B cell (primary cell): ENCODE measurements at regions not wholly inside any gene's neighbourhood (a gene's known extent, or its start where the extent isn't known, plus 50 kb on each side); places are given as distances from the start of the nearest gene placed in this dataset.
"Not testable (repeated sequence)": the region's sequence is repeated elsewhere in the genome, so short reads cannot be mapped to it uniquely, and the experiment has no call there.

Experiments used
- ATAC-seq: fragments of 200-7000 bp; cut with Tn5 transposase; one replicate; pipeline ENCODE4 v1.10.0; 2021; ENCODE audit warnings: low read depth, mild to moderate bottlenecking, moderate number of reproducible peaks, moderate library complexity
- CTCF ChIA-PET: fragments of 350-600 bp; sonication (Branson Sonifier 250); formaldehyde crosslinking; loops from one replicate; lab custom pipeline; 2021; ENCODE audit warnings: antibody characterized with exemption, inconsistent platforms; lab: Charles Lee
- POLR2A ChIA-PET: fragments of 350-600 bp; sonication (Branson Sonifier 250); formaldehyde crosslinking; loops from one replicate; lab custom pipeline; 2021; ENCODE audit warnings: antibody characterized with exemption; lab: Charles Lee
- DNase-seq: peaks from one replicate; pipeline ENCODE4 v3.0.0; 2013
- H2AFZ ChIP-seq: 2 replicates; pipeline ENCODE4 v1.6.1; 2012; ENCODE audit warnings: mild to moderate bottlenecking, low read depth, low read length; ENCODE audit not compliant: insufficient read depth, poor library complexity, severe bottlenecking
- H3K27ac ChIP-seq, 2 donors: 1 replicate in 1 of 2; 2 replicates in 1 of 2; pipeline ENCODE4 v1.5.1; 2012 to 2013; ENCODE audit warnings: low read length in 2 of 2, mild to moderate bottlenecking in 2 of 2, moderate library complexity in 1 of 2
- H3K27me3 ChIP-seq, 4 experiments: fragments of 200-600 bp in 1 of 4; sonication (generic) in 1 of 4; replicated peaks in 1 of 4; 1 replicate in 2 of 4; 2 replicates in 2 of 4; pipeline versions ENCODE4 v1.6.1 to v1.7.0; 2013 to 2016; ENCODE audit warnings: low read length in 3 of 4, mild to moderate bottlenecking in 2 of 4, mixed read lengths in 1 of 4, moderate library complexity in 1 of 4; ENCODE audit not compliant: insufficient read depth in 4 of 4, control insufficient read depth in 3 of 4; ENCODE audit errors: control extremely low read depth in 1 of 4
- H3K36me3 ChIP-seq, 2 experiments: replicated peaks in 1 of 2; 1 replicate in 1 of 2; 2 replicates in 1 of 2; pipeline versions ENCODE4 v1.6.1 to v1.7.1; 2013; ENCODE audit warnings: low read length in 1 of 2; ENCODE audit not compliant: insufficient read depth in 2 of 2, control insufficient read depth in 1 of 2; ENCODE audit errors: control extremely low read depth in 1 of 2, extremely low read depth in 1 of 2
- H3K4me1 ChIP-seq, 2 donors: fragments of 200-600 bp in 1 of 2; sonication (generic) in 1 of 2; 1 replicate in 1 of 2; 2 replicates in 1 of 2; pipeline versions ENCODE4 v1.5.1 to v1.6.1; 2013 to 2017; ENCODE audit warnings: low read length in 2 of 2; ENCODE audit not compliant: control insufficient read depth in 2 of 2, insufficient read depth in 2 of 2
- H3K4me2 ChIP-seq: replicated peaks from 2 replicates; pipeline ENCODE3; 2012; ENCODE audit warnings: mild to moderate bottlenecking, low read depth, low read length; ENCODE audit not compliant: poor library complexity, severe bottlenecking
- H3K4me3 ChIP-seq, 5 experiments: fragments of 200-600 bp in 1 of 5; sonication (generic) in 1 of 5; 1 replicate in 3 of 5; 2 replicates in 2 of 5; pipeline versions ENCODE4 v1.5.1 to v1.7.0; 2011 to 2016; ENCODE audit warnings: low read length in 4 of 5, mild to moderate bottlenecking in 4 of 5, low read depth in 2 of 5, control low read depth in 1 of 5, moderate library complexity in 1 of 5; ENCODE audit not compliant: insufficient read depth in 1 of 5; ENCODE audit errors: control extremely low read depth in 1 of 5, extremely low read depth in 1 of 5
- H3K79me2 ChIP-seq: fragments of 200-600 bp; sonication (generic); one replicate; pipeline ENCODE4 v1.6.0; 2016; ENCODE audit warnings: low read length; ENCODE audit not compliant: control insufficient read depth, insufficient read depth
- H3K9ac ChIP-seq: fragments of 200-600 bp; sonication (generic); 2 replicates; pipeline ENCODE4 v1.6.1; 2017; ENCODE audit warnings: mild to moderate bottlenecking, low read length, moderate library complexity
- H3K9me3 ChIP-seq, 3 donors: one replicate each; pipeline versions ENCODE4 v1.6.1 to v1.7.1; 2013; ENCODE audit warnings: low read length in 2 of 3; ENCODE audit not compliant: control insufficient read depth in 2 of 3, insufficient read depth in 1 of 3; ENCODE audit errors: control extremely low read depth in 1 of 3
- H4K20me1 ChIP-seq: 2 replicates; pipeline ENCODE4 v1.6.0; 2012; ENCODE audit warnings: mild to moderate bottlenecking, low read length; ENCODE audit not compliant: insufficient read depth, control insufficient read depth, poor library complexity, severe bottlenecking
- H3K27ac Mint-ChIP-seq: one replicate; pipeline ENCODE4 v1.8.0; 2021; ENCODE audit warnings: mixed read lengths
- H3K27me3 Mint-ChIP-seq: one replicate; pipeline ENCODE4 v1.8.0; 2021; ENCODE audit warnings: mixed read lengths
- H3K4me1 Mint-ChIP-seq: one replicate; pipeline ENCODE4 v1.8.0; 2021; ENCODE audit warnings: mixed read lengths
- H3K4me3 Mint-ChIP-seq: one replicate; pipeline ENCODE4 v1.8.0; 2021; ENCODE audit warnings: mixed read lengths
- H3K9me3 Mint-ChIP-seq: one replicate; pipeline ENCODE4 v1.8.0; 2022; ENCODE audit warnings: mixed read lengths; ENCODE audit not compliant: insufficient read depth
- EZH2 ChIP-seq: IDR thresholded peaks from 2 replicates; pipeline ENCODE4 v1.6.1; 2012; ENCODE audit warnings: borderline replicate concordance, low read depth, mild to moderate bottlenecking, moderate library complexity, low read length; ENCODE audit not compliant: insufficient read depth, poor library complexity, severe bottlenecking
- WGBS: methylation state at CpG from one replicate; pipeline ENCODE4 v1.1.5; 2013; ENCODE audit warnings: missing lambda C conversion rate; ENCODE audit not compliant: insufficient coverage; 5-methylcytosine and 5-hydroxymethylcytosine counted together
- intact Hi-C: fragments of 100-400 bp; cut with micrococcal nuclease; formaldehyde crosslinking; loops from one replicate; pipeline ENCODE4 v1.10.0; 2022
- TF ChIP-seq, protein P1 (sequence below): fragments of 200-600 bp; IDR thresholded peaks from one replicate; pipeline ENCODE4 v1.8.0; 2022; ENCODE audit warnings: antibody characterized with exemption, mild to moderate bottlenecking

DNA sequence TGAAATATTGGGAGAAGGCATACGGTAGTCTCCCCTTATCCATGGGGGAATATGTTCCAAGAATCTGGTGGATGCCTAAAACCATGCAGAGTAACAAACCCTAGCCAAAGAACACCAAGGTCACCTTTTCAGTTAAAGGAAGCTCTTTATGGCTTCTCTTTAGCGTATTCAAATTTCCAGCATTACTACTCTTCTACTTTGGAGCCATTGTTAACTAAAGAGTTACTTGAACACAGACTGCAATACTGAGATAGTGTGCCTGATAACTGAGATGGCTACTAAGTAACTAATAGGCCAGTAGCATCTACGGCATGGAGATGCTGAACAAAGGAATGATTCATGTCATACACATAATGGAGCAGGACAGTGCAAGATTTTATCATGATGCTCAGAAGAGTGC lies 84.5 kb upstream of the SPEF2 start:
- POLR2A ChIA-PET = no interaction called here
- H4K20me1 ChIP-seq = no peaks in the 10 kb centered on the region
- no peak overlapping the region for H3K27ac ChIP-seq
- H3K9me3 ChIP-seq = peaks cover 0 to 3% (median 0%) of the 10 kb centered on the region in 3 donors
- H3K4me3 ChIP-seq = no peak overlapping the region
- no peak for DNase-seq
- Mint-ChIP-seq H3K9me3 (peaks cover 2% of the 10 kb centered on the region), H3K27me3 (no peaks in the 10 kb centered on the region), H3K4me3 (no peak overlapping the region), H3K4me1 (no peaks in the 10 kb centered on the region), H3K27ac (no peak overlapping the region)
- no peak overlapping the region for H2AFZ ChIP-seq
- no peaks in the 10 kb centered on the region for H3K79me2 ChIP-seq
- intact Hi-C loops = no loop called here
- no peak overlapping the region for H3K9ac ChIP-seq
- CTCF ChIA-PET = no interaction called here
- WGBS = 100% methylated on average over 1 of the region's 3 CpGs
- ATAC-seq = no peak
- H3K4me2 ChIP-seq = no peak overlapping the region
- no peaks in the 10 kb centered on the region for H3K36me3 ChIP-seq
- H3K27me3 ChIP-seq = no peaks in the 10 kb centered on the region
- TF ChIP-seq EZH2 = no peak
- TF ChIP-seq, protein P1, sequence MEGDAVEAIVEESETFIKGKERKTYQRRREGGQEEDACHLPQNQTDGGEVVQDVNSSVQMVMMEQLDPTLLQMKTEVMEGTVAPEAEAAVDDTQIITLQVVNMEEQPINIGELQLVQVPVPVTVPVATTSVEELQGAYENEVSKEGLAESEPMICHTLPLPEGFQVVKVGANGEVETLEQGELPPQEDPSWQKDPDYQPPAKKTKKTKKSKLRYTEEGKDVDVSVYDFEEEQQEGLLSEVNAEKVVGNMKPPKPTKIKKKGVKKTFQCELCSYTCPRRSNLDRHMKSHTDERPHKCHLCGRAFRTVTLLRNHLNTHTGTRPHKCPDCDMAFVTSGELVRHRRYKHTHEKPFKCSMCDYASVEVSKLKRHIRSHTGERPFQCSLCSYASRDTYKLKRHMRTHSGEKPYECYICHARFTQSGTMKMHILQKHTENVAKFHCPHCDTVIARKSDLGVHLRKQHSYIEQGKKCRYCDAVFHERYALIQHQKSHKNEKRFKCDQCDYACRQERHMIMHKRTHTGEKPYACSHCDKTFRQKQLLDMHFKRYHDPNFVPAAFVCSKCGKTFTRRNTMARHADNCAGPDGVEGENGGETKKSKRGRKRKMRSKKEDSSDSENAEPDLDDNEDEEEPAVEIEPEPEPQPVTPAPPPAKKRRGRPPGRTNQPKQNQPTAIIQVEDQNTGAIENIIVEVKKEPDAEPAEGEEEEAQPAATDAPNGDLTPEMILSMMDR = no peak
- H3K4me1 ChIP-seq = no peaks in the 10 kb centered on the region

GRCh38 chr5:35531553-35531952 lies 86.1 kb upstream of the SPEF2 start:
- H3K27ac ChIP-seq, H3K4me3 Mint-ChIP-seq, ATAC-seq, H3K4me3 ChIP-seq, H3K9ac ChIP-seq, H3K27ac Mint-ChIP-seq, H3K27me3 Mint-ChIP-seq, H4K20me1 ChIP-seq, H2AFZ ChIP-seq, H3K4me2 ChIP-seq, intact Hi-C loops, CTCF ChIA-PET, H3K4me1 ChIP-seq, DNase-seq, POLR2A ChIA-PET, H3K4me1 Mint-ChIP-seq, H3K27me3 ChIP-seq, H3K9me3 Mint-ChIP-seq, H3K36me3 ChIP-seq, H3K9me3 ChIP-seq, H3K79me2 ChIP-seq: not testable (repeated sequence)
- whole genome bisulfite sequencing = 98% methylated on average over 26 of the region's 29 CpGs
